ENCODE measurements at regions not wholly inside any gene's neighbourhood (a gene's known extent, or its start where the extent isn't known, plus 50 kb on each side); places are given as distances from the start of the nearest gene placed in this dataset.

DNA sequence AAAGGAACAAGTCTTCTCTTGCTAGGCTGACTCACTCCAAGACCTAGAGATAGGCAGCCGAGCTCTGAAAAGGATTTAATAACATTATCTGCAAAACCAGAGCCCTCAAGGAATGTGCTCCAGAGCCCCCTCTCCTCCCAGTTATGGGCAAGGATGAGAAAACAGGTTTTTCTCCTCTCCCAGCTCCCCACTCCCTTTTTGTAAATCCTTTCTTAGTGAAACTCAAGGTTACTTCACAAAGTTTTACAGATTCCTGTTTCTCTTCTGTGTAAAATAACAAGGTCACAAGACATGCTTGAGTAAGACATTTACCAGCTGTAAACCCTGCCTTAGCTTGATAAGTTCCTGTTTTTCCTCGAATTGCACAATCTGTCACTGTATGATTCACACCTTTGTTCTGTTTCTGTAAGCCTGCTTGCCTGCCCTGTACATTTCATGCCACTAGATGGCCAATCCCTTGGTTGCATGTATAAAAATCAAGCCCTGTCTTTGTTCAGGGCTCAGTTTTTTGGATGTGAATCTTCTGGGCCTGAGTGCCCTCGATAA, 489.4 kb downstream of the KCNA4 start:
- H3K4me3 ChIP-seq (ENCODE audit: low read depth, low read length): peak overlapping the region; percentile 37
- DNase-seq (ENCODE audit: low read depth): peak; percentile 99
- peak; percentile 86 for TF ChIP-seq CTCF (conservative IDR thresholded peaks at IDR 0.05; ENCODE audit: low read depth, low read length)

DNA sequence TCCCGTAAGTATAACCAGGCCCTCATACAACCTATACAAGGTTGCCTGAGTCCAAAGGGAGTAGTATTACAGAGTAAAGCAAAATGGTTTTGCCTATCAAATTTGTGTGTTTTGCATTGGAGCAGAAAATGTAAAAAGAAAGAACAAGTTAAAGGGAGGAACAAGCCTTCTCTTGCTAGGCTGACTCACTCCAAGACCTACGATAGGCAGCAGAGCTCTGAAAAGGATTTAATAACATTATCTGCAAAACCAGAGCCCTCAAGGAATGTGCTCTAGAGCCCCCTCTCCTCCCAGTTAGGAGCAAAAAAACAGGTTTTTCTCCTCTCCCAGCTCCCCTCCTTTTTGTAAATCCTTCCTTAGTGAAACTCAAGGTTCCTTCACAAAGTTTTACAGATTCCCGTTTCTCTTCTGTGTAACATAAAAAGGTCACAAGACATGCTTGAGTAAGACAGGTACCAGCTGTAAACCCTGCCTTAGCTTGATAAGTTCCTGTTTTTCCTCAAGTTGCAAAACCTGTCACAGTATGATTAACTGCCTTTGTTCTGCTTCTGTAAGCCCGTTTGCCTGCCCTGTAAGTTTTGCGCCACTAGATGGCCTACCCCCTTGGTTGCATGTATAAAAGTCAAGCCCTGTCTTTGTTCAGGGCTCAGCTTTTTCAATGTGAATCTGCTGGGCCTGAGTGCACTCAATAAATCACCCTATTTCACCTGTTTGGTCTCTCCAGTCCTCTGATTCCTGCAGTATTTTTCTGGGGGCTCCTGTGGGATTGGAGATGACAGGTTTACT, 498.2 kb downstream of the KCNA4 start:
- H3K4me3 ChIP-seq (ENCODE audit: low read depth, low read length): no peak overlapping the region
- peak; percentile 51 for TF ChIP-seq CTCF (conservative IDR thresholded peaks at IDR 0.05; ENCODE audit: low read depth, low read length)
- peak; percentile 35 for DNase-seq (ENCODE audit: low read depth)

DNA sequence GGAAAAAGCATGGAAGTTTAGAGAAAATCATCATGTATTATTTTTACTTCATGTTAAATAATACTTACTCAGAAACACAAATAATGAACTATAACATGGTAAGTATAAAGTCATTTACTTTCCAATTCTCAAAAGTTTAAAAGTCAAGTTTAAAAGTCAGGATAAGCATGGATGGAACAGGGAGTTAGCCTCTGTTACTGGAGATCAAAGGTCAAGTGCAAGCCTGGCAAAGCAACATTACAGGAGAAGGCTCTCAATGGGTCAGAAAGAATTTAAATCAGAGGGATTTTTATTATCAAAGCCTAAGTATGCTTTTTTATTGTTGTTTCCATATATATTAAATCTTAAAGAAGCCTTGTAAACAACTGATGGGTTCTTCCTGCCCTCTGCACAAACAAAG, 505.4 kb downstream of the KCNA4 start:
- H3K4me3 ChIP-seq (ENCODE audit: low read depth, low read length): no peak overlapping the region
- TF ChIP-seq CTCF (conservative IDR thresholded peaks at IDR 0.05; ENCODE audit: low read depth, low read length): no peak
- DNase-seq (ENCODE audit: low read depth): no peak

- H3K4me3 ChIP-seq (ENCODE audit: low read depth, low read length): no peak overlapping the region
- no peak for TF ChIP-seq CTCF (conservative IDR thresholded peaks at IDR 0.05; ENCODE audit: low read depth, low read length)
- no peak for DNase-seq (ENCODE audit: low read depth)
Observed at GRCh38 chr11:29507376-29507775, 509.5 kb downstream of the KCNA4 start.

GRCh38 chr11:29495676-29496075, 521.2 kb downstream of the KCNA4 start:
- no peak for TF ChIP-seq CTCF (conservative IDR thresholded peaks at IDR 0.05; ENCODE audit: low read depth, low read length)
- DNase-seq (ENCODE audit: low read depth): no peak
- no peak overlapping the region for H3K4me3 ChIP-seq (ENCODE audit: low read depth, low read length)

- TF ChIP-seq CTCF (conservative IDR thresholded peaks at IDR 0.05; ENCODE audit: low read depth, low read length): no peak
- DNase-seq (ENCODE audit: low read depth): no peak
- no peak overlapping the region for H3K4me3 ChIP-seq (ENCODE audit: low read depth, low read length)
Observed at GRCh38 chr11:29490938-29491337, 525.9 kb downstream of the KCNA4 start.

- no peak for DNase-seq (ENCODE audit: low read depth)
- no peak overlapping the region for H3K4me3 ChIP-seq (ENCODE audit: low read depth, low read length)
- TF ChIP-seq CTCF (conservative IDR thresholded peaks at IDR 0.05; ENCODE audit: low read depth, low read length): no peak
Observed at GRCh38 chr11:29486301-29486700, 530.5 kb downstream of the KCNA4 start.

Data from epithelial cell of proximal tubule (primary cell).